Parathyroid adenoma (tissue), 2 donors: ENCODE measurements at regions not wholly inside any gene's neighbourhood (a gene's known extent, or its start where the extent isn't known, plus 50 kb on each side); places are given as distances from the start of the nearest gene placed in this dataset.

Source experiments
- H2AFZ ChIP-seq: fragments of 300-600 bp; sonication (generic); one replicate; pipeline ENCODE4 v1.7.0; 2017; ENCODE audit warnings: antibody characterized with exemption, mild to moderate bottlenecking
- H3K27ac ChIP-seq: fragments of 300-600 bp; sonication (generic); one replicate; pipeline ENCODE4 v1.7.0; 2017
- H3K27me3 ChIP-seq: fragments of 300-600 bp; sonication (generic); one replicate; pipeline ENCODE4 v1.7.0; 2017; ENCODE audit warnings: low read length; ENCODE audit not compliant: control insufficient read depth, insufficient read depth
- H3K36me3 ChIP-seq: fragments of 300-600 bp; sonication (generic); one replicate; pipeline ENCODE4 v1.7.0; 2017; ENCODE audit warnings: low read length; ENCODE audit not compliant: control insufficient read depth, insufficient read depth
- H3K4me1 ChIP-seq: fragments of 300-600 bp; sonication (generic); one replicate; pipeline ENCODE4 v1.7.0; 2017; ENCODE audit warnings: control low read depth
- H3K4me2 ChIP-seq: fragments of 300-600 bp; sonication (generic); one replicate; pipeline ENCODE4 v1.7.0; 2017; ENCODE audit warnings: low read length
- H3K4me3 ChIP-seq: fragments of 300-600 bp; sonication (generic); one replicate; pipeline ENCODE4 v1.7.0; 2017; ENCODE audit warnings: low read depth, low read length
- H3K79me2 ChIP-seq: fragments of 300-600 bp; sonication (generic); one replicate; pipeline ENCODE4 v1.7.0; 2017; ENCODE audit warnings: control low read depth
- H3K9ac ChIP-seq: fragments of 300-600 bp; sonication (generic); one replicate; pipeline ENCODE4 v1.7.0; 2017; ENCODE audit warnings: mild to moderate bottlenecking
- H3K9me3 ChIP-seq: fragments of 300-600 bp; sonication (generic); one replicate; pipeline ENCODE4 v1.7.0; 2017; ENCODE audit warnings: low read length; ENCODE audit not compliant: control insufficient read depth
- CTCF ChIP-seq: fragments of 300-600 bp; sonication (generic); IDR thresholded peaks from one replicate; pipeline ENCODE4 v1.7.0; 2017; ENCODE audit warnings: antibody characterized with exemption, mild to moderate bottlenecking
- donor health status: primary hyperparathyroidism.

- Histone ChIP-seq H3K27ac (peak overlapping the region; percentile 25), H3K9me3 (no peaks in the 10 kb centered on the region), H3K4me3 (no peak overlapping the region), H3K36me3 (no peaks in the 10 kb centered on the region), H3K4me1 (peaks cover 10% of the 10 kb centered on the region), H2AFZ (peak overlapping the region; percentile 36), H3K79me2 (no peaks in the 10 kb centered on the region), H3K27me3 (no peaks in the 10 kb centered on the region), H3K4me2 (peak overlapping the region; percentile 34), H3K9ac (no peak overlapping the region)
- no peak for TF ChIP-seq CTCF
These were observed 207.9 kb upstream of the COL8A1 start for GRCh38 chr3:99430348-99431134.

GRCh38 chr3:99429502-99429901 is 208.9 kb upstream of the COL8A1 start:
- H3K27me3 ChIP-seq: no peaks in the 10 kb centered on the region
- H3K27ac ChIP-seq: peak overlapping the region; percentile 25

GRCh38 chr3:99425930-99426329 is 212.5 kb upstream of the COL8A1 start:
- no peak overlapping the region for H3K9ac ChIP-seq
- no peaks in the 10 kb centered on the region for H3K9me3 ChIP-seq
- H3K4me2 ChIP-seq: no peak overlapping the region
- TF ChIP-seq CTCF: no peak
- no peak overlapping the region for H3K4me3 ChIP-seq
- H3K4me1 ChIP-seq: peaks cover 10% of the 10 kb centered on the region
- H2AFZ ChIP-seq: no peak overlapping the region
- H3K36me3 ChIP-seq: no peaks in the 10 kb centered on the region
- H3K27ac ChIP-seq: no peak overlapping the region
- no peaks in the 10 kb centered on the region for H3K27me3 ChIP-seq
- H3K79me2 ChIP-seq: no peaks in the 10 kb centered on the region

More at GRCh38 chr3:99429502-99429901, 208.9 kb upstream of the COL8A1 start:
- TF ChIP-seq CTCF: no peak
- Histone ChIP-seq H3K79me2 (no peaks in the 10 kb centered on the region), H3K4me3 (no peak overlapping the region), H3K9ac (no peak overlapping the region), H3K4me1 (peaks cover 10% of the 10 kb centered on the region), H3K4me2 (no peak overlapping the region), H2AFZ (peak overlapping the region; percentile 5), H3K36me3 (no peaks in the 10 kb centered on the region), H3K9me3 (no peaks in the 10 kb centered on the region)

- H3K4me3 ChIP-seq: no peak overlapping the region
- no peak overlapping the region for H3K27ac ChIP-seq
- no peak for TF ChIP-seq CTCF
- no peaks in the 10 kb centered on the region for H3K9me3 ChIP-seq
- H3K4me2 ChIP-seq: no peak overlapping the region
- no peak overlapping the region for H2AFZ ChIP-seq
- no peak overlapping the region for H3K9ac ChIP-seq
- H3K27me3 ChIP-seq: no peaks in the 10 kb centered on the region
- H3K79me2 ChIP-seq: no peaks in the 10 kb centered on the region
- no peaks in the 10 kb centered on the region for H3K36me3 ChIP-seq
- H3K4me1 ChIP-seq: no peaks in the 10 kb centered on the region
These were observed 219.3 kb upstream of the COL8A1 start for GRCh38 chr3:99419116-99419515.

- Histone ChIP-seq H3K4me3 (no peak overlapping the region), H3K4me1 (no peaks in the 10 kb centered on the region), H3K27ac (no peak overlapping the region), H3K4me2 (no peak overlapping the region), H3K9ac (no peak overlapping the region), H3K9me3 (no peaks in the 10 kb centered on the region), H3K27me3 (no peaks in the 10 kb centered on the region), H2AFZ (no peak overlapping the region), H3K79me2 (no peaks in the 10 kb centered on the region), H3K36me3 (no peaks in the 10 kb centered on the region)
- no peak for TF ChIP-seq CTCF
These were observed 219.7 kb upstream of the COL8A1 start for GRCh38 chr3:99418709-99419108.
